ENCODE measurements at regions not wholly inside any gene's neighbourhood (a gene's known extent, or its start where the extent isn't known, plus 50 kb on each side); places are given as distances from the start of the nearest gene placed in this dataset.

GRCh38 chr11:29676993-29677392 lies 339.8 kb downstream of the KCNA4 start:
- no peak for DNase-seq (ENCODE audit: low spot score)
- TF ChIP-seq CTCF (IDR thresholded peaks at IDR 0.05; ENCODE audit: borderline replicate concordance, control extremely low read depth, extremely low read depth, insufficient read depth, missing control alignments): no peak
- in situ Hi-C loops (cut with MboI; ENCODE audit: low sequenced_read_pairs, unreplicated experiment): no loop called here

- no peak for DNase-seq (ENCODE audit: low spot score)
- TF ChIP-seq CTCF (IDR thresholded peaks at IDR 0.05; ENCODE audit: borderline replicate concordance, control extremely low read depth, extremely low read depth, insufficient read depth, missing control alignments): no peak
- in situ Hi-C loops (cut with MboI; ENCODE audit: low sequenced_read_pairs, unreplicated experiment): no loop called here
These were observed 347.5 kb downstream of the KCNA4 start for GRCh38 chr11:29669310-29669709.

- TF ChIP-seq CTCF (IDR thresholded peaks at IDR 0.05; ENCODE audit: borderline replicate concordance, control extremely low read depth, extremely low read depth, insufficient read depth, missing control alignments): no peak
- in situ Hi-C loops (cut with MboI; ENCODE audit: low sequenced_read_pairs, unreplicated experiment): no loop called here
- DNase-seq (ENCODE audit: low spot score): no peak
These were observed 359.1 kb downstream of the KCNA4 start for GRCh38 chr11:29657709-29658108.

GRCh38 chr11:29656597-29656996 lies 360.2 kb downstream of the KCNA4 start:
- in situ Hi-C loops (cut with MboI; ENCODE audit: low sequenced_read_pairs, unreplicated experiment): no loop called here
- TF ChIP-seq CTCF (IDR thresholded peaks at IDR 0.05; ENCODE audit: borderline replicate concordance, control extremely low read depth, extremely low read depth, insufficient read depth, missing control alignments): no peak
- DNase-seq (ENCODE audit: low spot score): no peak

- in situ Hi-C loops (cut with MboI; ENCODE audit: low sequenced_read_pairs, unreplicated experiment): no loop called here
- DNase-seq (ENCODE audit: low spot score): no peak
- TF ChIP-seq CTCF (IDR thresholded peaks at IDR 0.05; ENCODE audit: borderline replicate concordance, control extremely low read depth, extremely low read depth, insufficient read depth, missing control alignments): no peak
These were observed 371.5 kb downstream of the KCNA4 start for GRCh38 chr11:29645373-29645772.

GRCh38 chr11:29641201-29641600 lies 375.6 kb downstream of the KCNA4 start:
- in situ Hi-C loops (cut with MboI; ENCODE audit: low sequenced_read_pairs, unreplicated experiment): no loop called here
- DNase-seq (ENCODE audit: low spot score): no peak
- TF ChIP-seq CTCF (IDR thresholded peaks at IDR 0.05; ENCODE audit: borderline replicate concordance, control extremely low read depth, extremely low read depth, insufficient read depth, missing control alignments): no peak

- DNase-seq (ENCODE audit: low spot score): no peak
- in situ Hi-C loops (cut with MboI; ENCODE audit: low sequenced_read_pairs, unreplicated experiment): no loop called here
These were observed 382.1 kb downstream of the KCNA4 start for GRCh38 chr11:29634744-29635143.

More at GRCh38 chr11:29634744-29635143, 382.1 kb downstream of the KCNA4 start:
- no peak for TF ChIP-seq CTCF (IDR thresholded peaks at IDR 0.05; ENCODE audit: borderline replicate concordance, control extremely low read depth, extremely low read depth, insufficient read depth, missing control alignments)

Data from GM13976 (cell line).